Keratinocyte (primary cell): ENCODE measurements at regions not wholly inside any gene's neighbourhood (a gene's known extent, or its start where the extent isn't known, plus 50 kb on each side); places are given as distances from the start of the nearest gene placed in this dataset.

Experiments used
- DNase-seq: peaks from one replicate; pipeline ENCODE4 v3.0.0-alpha.2; 2011; ENCODE audit warnings: low read depth, missing footprints, low spot score
- FAIRE-seq: peaks from 2 replicates; lab custom pipeline; 2011; peaks lifted over from hg19 to GRCh38; lab: Jason Lieb, UNC
- H2AFZ ChIP-seq: 2 replicates; pipeline ENCODE4 v1.6.0; 2012; ENCODE audit warnings: low read length, control low read depth, inconsistent platforms; ENCODE audit not compliant: control insufficient read depth
- H3K27ac ChIP-seq: 2 replicates; pipeline ENCODE4 v1.5.1; 2011; ENCODE audit warnings: low read length; ENCODE audit not compliant: control insufficient read depth, insufficient read depth
- H3K27me3 ChIP-seq: 3 replicates; pipeline ENCODE4 v1.6.0; 2011; ENCODE audit warnings: low read length; ENCODE audit not compliant: control insufficient read depth, insufficient read depth; ENCODE audit errors: extremely low read depth
- H3K36me3 ChIP-seq, 2 experiments: 2 replicates in 1 of 2; 3 replicates in 1 of 2; pipeline ENCODE4 v1.5.1; 2011; ENCODE audit warnings: low read length in 2 of 2, mild to moderate bottlenecking in 1 of 2; ENCODE audit not compliant: control insufficient read depth in 2 of 2, insufficient read depth in 2 of 2; ENCODE audit errors: extremely low read depth in 1 of 2
- H3K4me1 ChIP-seq: 3 replicates; pipeline ENCODE4 v1.5.1; 2011; ENCODE audit warnings: low read length; ENCODE audit not compliant: control insufficient read depth, insufficient read depth; ENCODE audit errors: extremely low read depth
- H3K4me2 ChIP-seq: 3 replicates; pipeline ENCODE4 v1.6.0; 2011; ENCODE audit warnings: low read depth, low read length; ENCODE audit not compliant: control insufficient read depth, insufficient read depth; ENCODE audit errors: extremely low read depth
- H3K4me3 ChIP-seq, 3 experiments: fragments of 200-600 bp in 1 of 3; sonication (generic) in 1 of 3; 2 replicates in 2 of 3; 3 replicates in 1 of 3; pipeline ENCODE4 v1.5.1; 2011 to 2016; ENCODE audit warnings: low read length in 3 of 3, mild to moderate bottlenecking in 3 of 3, control low read depth in 2 of 3, inconsistent platforms in 1 of 3, low read depth in 1 of 3, mixed read lengths in 1 of 3, mixed run types in 1 of 3, moderate library complexity in 1 of 3; ENCODE audit not compliant: control insufficient read depth in 2 of 3, insufficient read depth in 2 of 3; ENCODE audit errors: extremely low read depth in 1 of 3
- H3K79me2 ChIP-seq: 2 replicates; pipeline ENCODE4 v1.6.0; 2012; ENCODE audit warnings: low read length; ENCODE audit not compliant: control insufficient read depth, insufficient read depth
- H3K9ac ChIP-seq: 3 replicates; pipeline ENCODE4 v1.6.0; 2011; ENCODE audit warnings: low read length; ENCODE audit not compliant: control insufficient read depth, insufficient read depth; ENCODE audit errors: extremely low read depth
- H3K9me1 ChIP-seq: 3 replicates; pipeline ENCODE4 v1.6.0; 2011; ENCODE audit warnings: low read length; ENCODE audit not compliant: control insufficient read depth, insufficient read depth; ENCODE audit errors: extremely low read depth
- H3K9me3 ChIP-seq: 2 replicates; pipeline ENCODE4 v1.5.1; 2012; ENCODE audit warnings: low read depth, low read length; ENCODE audit not compliant: control insufficient read depth
- H4K20me1 ChIP-seq: 3 replicates; pipeline ENCODE4 v1.6.0; 2011; ENCODE audit warnings: low read length; ENCODE audit not compliant: control insufficient read depth, insufficient read depth; ENCODE audit errors: extremely low read depth
- EZH2 ChIP-seq: IDR thresholded peaks from one replicate; pipeline ENCODE4 v1.6.1; 2012; ENCODE audit warnings: inconsistent platforms, mild to moderate bottlenecking, low read length, moderate library complexity
- dilution Hi-C: fragments of 300-500 bp; cut with MboI; formaldehyde crosslinking; loops from one replicate; pipeline ENCODE4 v1.7.0; 2020; ENCODE audit warnings: low sequenced_read_pairs; ENCODE audit not compliant: extremely low pct_ligation_motif_present
- TF ChIP-seq, protein P1 (sequence below), 3 experiments: IDR thresholded peaks in 1 of 3; conservative IDR thresholded peaks in 1 of 3; optimal IDR thresholded peaks in 1 of 3; 2 replicates in 2 of 3; 3 replicates in 1 of 3; pipeline versions ENCODE3 to v1.5.1; 2011; ENCODE audit warnings: low read length in 3 of 3, mild to moderate bottlenecking in 3 of 3, moderate library complexity in 2 of 3, control low read depth in 1 of 3, inconsistent platforms in 1 of 3; ENCODE audit not compliant: insufficient read depth in 2 of 3; ENCODE audit errors: extremely low read depth in 1 of 3

DNA sequence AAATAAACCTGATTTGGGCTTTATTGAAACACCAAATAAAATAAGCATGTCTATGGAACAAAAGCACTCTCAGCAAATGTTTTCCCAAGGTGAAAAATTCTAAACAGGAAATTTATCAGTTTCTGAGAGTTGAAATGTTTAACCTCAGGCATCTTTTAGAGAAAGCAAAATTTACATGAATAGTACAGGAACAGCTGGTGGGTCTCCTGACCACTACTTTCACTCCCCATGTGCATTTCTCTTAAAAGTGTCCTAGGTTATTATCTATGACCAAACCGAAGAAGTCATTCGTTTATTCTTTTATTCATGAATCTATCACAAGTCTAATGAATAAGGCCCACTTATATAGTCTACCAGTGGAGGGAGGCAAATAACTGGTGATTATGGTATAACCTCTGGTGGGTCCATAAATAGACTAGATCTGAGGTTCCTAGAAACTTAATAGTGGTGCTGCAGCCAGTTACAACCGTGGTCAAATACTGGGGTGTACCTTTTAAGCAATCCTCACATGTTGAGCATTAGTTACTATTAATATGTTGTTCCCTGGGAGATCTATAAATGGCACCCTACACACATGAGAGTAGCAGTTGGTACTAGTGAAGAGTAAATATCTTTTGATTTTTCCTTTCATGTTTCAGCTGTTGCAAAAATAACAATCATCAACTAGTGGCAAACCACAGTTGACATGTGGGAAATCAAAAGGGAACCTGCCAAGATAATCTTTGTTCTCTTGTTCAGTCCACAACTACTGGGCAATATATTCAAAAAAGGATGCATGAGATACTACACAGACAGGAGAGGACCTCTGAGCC is 169.3 kb upstream of the STAC start:
- TF ChIP-seq, protein P1, sequence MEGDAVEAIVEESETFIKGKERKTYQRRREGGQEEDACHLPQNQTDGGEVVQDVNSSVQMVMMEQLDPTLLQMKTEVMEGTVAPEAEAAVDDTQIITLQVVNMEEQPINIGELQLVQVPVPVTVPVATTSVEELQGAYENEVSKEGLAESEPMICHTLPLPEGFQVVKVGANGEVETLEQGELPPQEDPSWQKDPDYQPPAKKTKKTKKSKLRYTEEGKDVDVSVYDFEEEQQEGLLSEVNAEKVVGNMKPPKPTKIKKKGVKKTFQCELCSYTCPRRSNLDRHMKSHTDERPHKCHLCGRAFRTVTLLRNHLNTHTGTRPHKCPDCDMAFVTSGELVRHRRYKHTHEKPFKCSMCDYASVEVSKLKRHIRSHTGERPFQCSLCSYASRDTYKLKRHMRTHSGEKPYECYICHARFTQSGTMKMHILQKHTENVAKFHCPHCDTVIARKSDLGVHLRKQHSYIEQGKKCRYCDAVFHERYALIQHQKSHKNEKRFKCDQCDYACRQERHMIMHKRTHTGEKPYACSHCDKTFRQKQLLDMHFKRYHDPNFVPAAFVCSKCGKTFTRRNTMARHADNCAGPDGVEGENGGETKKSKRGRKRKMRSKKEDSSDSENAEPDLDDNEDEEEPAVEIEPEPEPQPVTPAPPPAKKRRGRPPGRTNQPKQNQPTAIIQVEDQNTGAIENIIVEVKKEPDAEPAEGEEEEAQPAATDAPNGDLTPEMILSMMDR (optimal IDR thresholded peaks at IDR 0.05 in 1 of 3, IDR thresholded peaks at IDR 0.05 in 1 of 3, conservative IDR thresholded peaks at IDR 0.05 in 1 of 3; ENCODE audit: extremely low read depth in 1 of 3, insufficient read depth in 2 of 3, low read length in 3 of 3) = no peak
- TF ChIP-seq EZH2 = no peak
- Histone ChIP-seq H3K9me1 (no peaks in the 10 kb centered on the region), H3K27me3 (peaks cover 11% of the 10 kb centered on the region), H3K4me1 (no peaks in the 10 kb centered on the region), H3K79me2 (no peaks in the 10 kb centered on the region), H3K4me2 (no peak overlapping the region), H3K9me3 (no peaks in the 10 kb centered on the region), H3K36me3 (no peaks in the 10 kb centered on the region), H3K4me3 (no peak overlapping the region), H3K9ac (no peak overlapping the region), H3K27ac (no peak overlapping the region), H4K20me1 (no peaks in the 10 kb centered on the region), H2AFZ (no peak overlapping the region)
- DNase-seq = no peak
- FAIRE-seq = no peak
- dilution Hi-C loops = no loop called here

DNA sequence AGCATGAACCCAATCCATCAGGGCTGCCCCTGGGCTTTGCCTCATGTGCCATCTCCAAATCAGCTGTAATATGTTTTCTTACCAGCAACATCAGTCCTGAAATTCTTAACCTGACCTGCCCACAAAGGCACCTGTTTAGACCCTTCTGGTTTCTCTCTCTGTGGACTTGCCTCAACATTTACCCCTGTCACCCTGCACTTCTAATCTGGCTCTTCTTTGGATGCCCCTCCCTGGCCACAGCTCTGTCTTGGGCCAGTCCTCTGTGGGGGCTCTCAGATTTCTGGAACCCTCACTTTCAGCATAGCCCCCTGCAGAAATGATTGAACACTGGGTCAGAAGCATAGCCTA is 168.7 kb upstream of the STAC start:
- no peaks in the 10 kb centered on the region for H3K9me1 ChIP-seq
- DNase-seq (no peak), FAIRE-seq (no peak)
- no peaks in the 10 kb centered on the region for H3K9me3 ChIP-seq
- no peak overlapping the region for H3K9ac ChIP-seq
- H3K27me3 ChIP-seq = peaks cover 5% of the 10 kb centered on the region
- no peak overlapping the region for H2AFZ ChIP-seq
- dilution Hi-C loops = no loop called here
- no peaks in the 10 kb centered on the region for H3K79me2 ChIP-seq
- H3K4me1 ChIP-seq = no peaks in the 10 kb centered on the region
- no peaks in the 10 kb centered on the region for H4K20me1 ChIP-seq
- H3K36me3 ChIP-seq = no peaks in the 10 kb centered on the region
- H3K4me3 ChIP-seq = no peak overlapping the region
- H3K27ac ChIP-seq = no peak overlapping the region
- no peak overlapping the region for H3K4me2 ChIP-seq
- TF ChIP-seq, protein P1 (optimal IDR thresholded peaks at IDR 0.05 in 1 of 3, IDR thresholded peaks at IDR 0.05 in 1 of 3, conservative IDR thresholded peaks at IDR 0.05 in 1 of 3; ENCODE audit: extremely low read depth in 1 of 3, insufficient read depth in 2 of 3, low read length in 3 of 3) = no peak
- TF ChIP-seq EZH2 = no peak
